ENCODE measurements at regions not wholly inside any gene's neighbourhood (a gene's known extent, or its start where the extent isn't known, plus 50 kb on each side); places are given as distances from the start of the nearest gene placed in this dataset.

- DNase-seq: no peak
- intact Hi-C loops (cut with DNase I): no loop called here
- ATAC-seq: no peak
- WGBS, 2 donors: 50 to 59% methylated on average over 1 of the region's 1 CpG
- TF ChIP-seq, protein P1, sequence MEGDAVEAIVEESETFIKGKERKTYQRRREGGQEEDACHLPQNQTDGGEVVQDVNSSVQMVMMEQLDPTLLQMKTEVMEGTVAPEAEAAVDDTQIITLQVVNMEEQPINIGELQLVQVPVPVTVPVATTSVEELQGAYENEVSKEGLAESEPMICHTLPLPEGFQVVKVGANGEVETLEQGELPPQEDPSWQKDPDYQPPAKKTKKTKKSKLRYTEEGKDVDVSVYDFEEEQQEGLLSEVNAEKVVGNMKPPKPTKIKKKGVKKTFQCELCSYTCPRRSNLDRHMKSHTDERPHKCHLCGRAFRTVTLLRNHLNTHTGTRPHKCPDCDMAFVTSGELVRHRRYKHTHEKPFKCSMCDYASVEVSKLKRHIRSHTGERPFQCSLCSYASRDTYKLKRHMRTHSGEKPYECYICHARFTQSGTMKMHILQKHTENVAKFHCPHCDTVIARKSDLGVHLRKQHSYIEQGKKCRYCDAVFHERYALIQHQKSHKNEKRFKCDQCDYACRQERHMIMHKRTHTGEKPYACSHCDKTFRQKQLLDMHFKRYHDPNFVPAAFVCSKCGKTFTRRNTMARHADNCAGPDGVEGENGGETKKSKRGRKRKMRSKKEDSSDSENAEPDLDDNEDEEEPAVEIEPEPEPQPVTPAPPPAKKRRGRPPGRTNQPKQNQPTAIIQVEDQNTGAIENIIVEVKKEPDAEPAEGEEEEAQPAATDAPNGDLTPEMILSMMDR (IDR thresholded peaks at IDR 0.05): no peak
- Histone ChIP-seq H3K27ac (no peak overlapping the region), H3K4me3 (no peak overlapping the region), H3K9me3 (no peaks in the 10 kb centered on the region), H3K36me3 (no peaks in the 10 kb centered on the region), H3K27me3 (no peaks in the 10 kb centered on the region), H3K4me1 (no peaks in the 10 kb centered on the region)
- no peak for FAIRE-seq
Observed at GRCh38 chr13:65416784-65417183, 1813.4 kb downstream of the PCDH9 start.

DNA sequence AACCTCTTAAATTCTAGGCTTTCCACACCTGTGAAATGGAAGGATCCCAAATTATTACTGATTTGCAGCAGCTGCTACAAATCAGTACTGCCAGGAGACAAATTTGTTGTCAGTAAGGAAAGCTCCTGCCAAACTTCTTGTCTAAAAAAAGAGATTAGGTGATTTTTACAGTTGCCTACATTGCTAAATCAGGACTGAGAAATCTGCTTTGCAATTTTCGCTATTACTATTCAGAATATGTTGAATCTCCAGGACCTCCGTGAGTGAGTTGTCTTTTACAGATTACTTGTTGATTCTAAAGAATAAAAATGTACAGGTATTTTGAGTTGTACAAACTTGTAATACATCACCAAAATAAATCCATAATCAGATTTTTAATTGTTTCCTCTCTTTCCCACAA is 1815.9 kb downstream of the PCDH9 start:
- DNase-seq (no peak), FAIRE-seq (no peak), ATAC-seq (no peak)
- H3K4me1 ChIP-seq: no peaks in the 10 kb centered on the region
- no peaks in the 10 kb centered on the region for H3K27me3 ChIP-seq
- WGBS, 2 donors: 59 to 72% methylated on average over 2 of the region's 2 CpGs
- H3K27ac ChIP-seq: no peak overlapping the region
- H3K9me3 ChIP-seq: no peaks in the 10 kb centered on the region
- intact Hi-C loops (cut with DNase I): no loop called here
- no peaks in the 10 kb centered on the region for H3K36me3 ChIP-seq
- no peak overlapping the region for H3K4me3 ChIP-seq
- TF ChIP-seq, protein P1 (IDR thresholded peaks at IDR 0.05): no peak

DNA sequence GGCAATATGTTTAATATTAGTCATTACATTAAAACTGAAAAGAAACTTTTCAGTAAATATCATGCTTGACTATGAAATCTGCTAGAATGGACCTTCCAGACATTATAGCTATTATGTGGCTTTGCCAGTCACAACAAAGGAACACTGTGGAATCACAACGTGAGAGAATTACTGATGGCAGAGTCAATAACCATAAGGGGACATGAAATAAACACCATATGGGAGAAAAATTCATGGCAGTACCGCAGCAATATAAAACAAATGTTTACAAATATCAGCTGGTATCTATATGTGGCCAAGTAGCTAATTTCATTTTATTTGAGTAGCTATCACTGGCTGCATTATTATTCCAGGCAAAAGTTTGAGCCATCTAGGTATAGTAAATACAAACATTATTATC is 1818.6 kb downstream of the PCDH9 start:
- Histone ChIP-seq H3K27me3 (no peaks in the 10 kb centered on the region), H3K9me3 (no peaks in the 10 kb centered on the region), H3K27ac (no peak overlapping the region), H3K4me3 (no peak overlapping the region), H3K36me3 (no peaks in the 10 kb centered on the region), H3K4me1 (no peaks in the 10 kb centered on the region)
- WGBS, 2 donors: 54 to 64% methylated on average over 2 of the region's 2 CpGs
- TF ChIP-seq, protein P1 (IDR thresholded peaks at IDR 0.05): no peak
- intact Hi-C loops (cut with DNase I): no loop called here
- no peak for FAIRE-seq
- no peak for DNase-seq
- ATAC-seq: no peak

- intact Hi-C loops (cut with DNase I): no loop called here
- no peak for DNase-seq
- no peaks in the 10 kb centered on the region for H3K36me3 ChIP-seq
- TF ChIP-seq, protein P1 (IDR thresholded peaks at IDR 0.05): no peak
- no peaks in the 10 kb centered on the region for H3K9me3 ChIP-seq
- H3K4me3 ChIP-seq: no peak overlapping the region
- ATAC-seq: no peak
- no peaks in the 10 kb centered on the region for H3K27me3 ChIP-seq
- H3K27ac ChIP-seq: no peak overlapping the region
- WGBS, 2 donors: 60 to 73% methylated on average over 3 of the region's 3 CpGs
- no peaks in the 10 kb centered on the region for H3K4me1 ChIP-seq
- FAIRE-seq: no peak
Observed at GRCh38 chr13:65410791-65411190, 1819.3 kb downstream of the PCDH9 start.

GRCh38 chr13:65401315-65401714 is 1828.8 kb downstream of the PCDH9 start:
- intact Hi-C loops (cut with DNase I): no loop called here
- FAIRE-seq: no peak

More at GRCh38 chr13:65401315-65401714, 1828.8 kb downstream of the PCDH9 start:
- Histone ChIP-seq H3K36me3 (no peaks in the 10 kb centered on the region), H3K4me1 (no peaks in the 10 kb centered on the region), H3K4me3 (no peak overlapping the region), H3K27ac (no peak overlapping the region), H3K27me3 (peaks cover 0 to 6% (median 0%) of the 10 kb centered on the region in 4 donors), H3K9me3 (no peaks in the 10 kb centered on the region)
- TF ChIP-seq, protein P1 (IDR thresholded peaks at IDR 0.05): no peak
- ATAC-seq (no peak), DNase-seq (no peak)

All from pancreas (tissue), 10 donors.